AG10803 (cell line): ENCODE measurements at regions not wholly inside any gene's neighbourhood (a gene's known extent, or its start where the extent isn't known, plus 50 kb on each side); places are given as distances from the start of the nearest gene placed in this dataset.

Experiments used
- DNase-seq: peaks from one replicate; pipeline ENCODE4 v3.0.0; 2010; ENCODE audit warnings: low read depth
- H3K4me3 ChIP-seq: 2 replicates; pipeline ENCODE4 v1.5.1; 2011; ENCODE audit warnings: mild to moderate bottlenecking, low read length, control low read depth
- TF ChIP-seq, protein P1 (sequence below): conservative IDR thresholded peaks from 2 replicates; pipeline ENCODE4 v1.5.1; 2011; ENCODE audit warnings: mild to moderate bottlenecking, low read length, control low read depth, inconsistent platforms

DNA sequence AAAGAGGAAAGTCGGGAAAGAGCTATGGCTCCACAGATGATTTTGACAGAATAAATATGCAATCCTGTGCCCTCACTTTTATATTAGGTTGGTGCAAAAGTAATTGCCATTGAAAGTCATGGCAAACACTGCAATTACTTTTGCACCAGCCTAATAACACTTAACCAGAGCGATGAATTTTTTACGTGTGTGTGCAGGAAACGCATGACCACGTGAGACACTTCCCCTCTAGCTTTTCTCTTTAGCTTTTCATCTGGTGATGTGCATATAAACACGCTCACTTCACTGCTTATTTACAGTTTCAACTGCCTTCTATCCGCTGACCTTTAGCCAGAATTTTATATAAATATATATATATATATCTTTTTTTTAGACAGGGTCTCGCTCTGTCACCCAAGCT lies 216.3 kb upstream of the PSMD7 start:
- no peak overlapping the region for H3K4me3 ChIP-seq
- DNase-seq, result no peak
- TF ChIP-seq, protein P1, sequence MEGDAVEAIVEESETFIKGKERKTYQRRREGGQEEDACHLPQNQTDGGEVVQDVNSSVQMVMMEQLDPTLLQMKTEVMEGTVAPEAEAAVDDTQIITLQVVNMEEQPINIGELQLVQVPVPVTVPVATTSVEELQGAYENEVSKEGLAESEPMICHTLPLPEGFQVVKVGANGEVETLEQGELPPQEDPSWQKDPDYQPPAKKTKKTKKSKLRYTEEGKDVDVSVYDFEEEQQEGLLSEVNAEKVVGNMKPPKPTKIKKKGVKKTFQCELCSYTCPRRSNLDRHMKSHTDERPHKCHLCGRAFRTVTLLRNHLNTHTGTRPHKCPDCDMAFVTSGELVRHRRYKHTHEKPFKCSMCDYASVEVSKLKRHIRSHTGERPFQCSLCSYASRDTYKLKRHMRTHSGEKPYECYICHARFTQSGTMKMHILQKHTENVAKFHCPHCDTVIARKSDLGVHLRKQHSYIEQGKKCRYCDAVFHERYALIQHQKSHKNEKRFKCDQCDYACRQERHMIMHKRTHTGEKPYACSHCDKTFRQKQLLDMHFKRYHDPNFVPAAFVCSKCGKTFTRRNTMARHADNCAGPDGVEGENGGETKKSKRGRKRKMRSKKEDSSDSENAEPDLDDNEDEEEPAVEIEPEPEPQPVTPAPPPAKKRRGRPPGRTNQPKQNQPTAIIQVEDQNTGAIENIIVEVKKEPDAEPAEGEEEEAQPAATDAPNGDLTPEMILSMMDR, result no peak

DNA sequence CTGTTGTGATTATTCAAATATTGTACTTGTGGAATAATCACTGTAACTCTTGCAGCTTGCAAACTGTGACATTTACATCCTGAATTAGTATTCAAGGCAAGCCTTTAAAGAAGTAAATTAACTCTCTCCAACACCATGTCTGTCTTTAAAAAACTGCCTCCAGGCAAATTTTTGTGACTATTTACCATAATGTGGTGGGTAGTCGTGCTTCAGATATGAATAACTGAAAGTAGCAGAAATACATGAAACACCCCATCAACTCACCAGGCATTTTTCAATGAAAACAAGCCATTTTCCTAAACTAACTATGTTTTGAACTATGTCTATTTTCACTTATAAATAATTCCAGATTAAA lies 217.4 kb upstream of the PSMD7 start:
- DNase-seq, result no peak
- H3K4me3 ChIP-seq, result no peak overlapping the region
- TF ChIP-seq, protein P1, result no peak

DNA sequence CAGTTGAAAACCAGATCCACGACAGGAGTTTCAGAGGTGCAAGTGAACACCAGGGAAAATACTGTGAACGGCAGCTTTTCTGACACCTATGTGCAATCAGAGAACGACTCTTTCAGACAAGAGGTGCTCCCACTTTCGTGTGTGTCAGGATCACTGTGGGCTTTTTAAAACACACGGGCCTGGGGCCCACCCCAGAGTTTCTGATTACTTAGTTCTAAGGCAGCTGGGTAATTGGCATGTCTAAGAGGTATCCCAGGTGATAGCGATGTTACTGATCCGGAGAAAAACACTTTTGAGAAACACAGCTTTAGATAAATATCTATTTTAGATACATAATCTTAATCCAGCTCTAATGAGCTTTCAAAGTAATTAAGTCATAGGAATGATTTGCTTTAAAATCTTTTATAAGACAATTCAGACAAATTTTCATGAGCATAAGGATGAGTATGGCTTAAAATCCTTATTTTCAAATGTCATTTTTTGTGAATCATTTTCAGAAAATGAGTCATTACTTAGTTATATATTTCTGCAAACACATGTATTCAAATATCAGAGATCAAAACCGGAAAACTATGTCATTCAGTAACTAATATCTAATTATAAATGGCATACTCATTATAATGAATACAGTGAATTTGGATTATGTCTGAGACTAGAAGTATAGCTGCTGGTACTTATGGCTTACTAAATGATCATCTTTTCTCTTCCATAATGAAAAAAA lies 217.9 kb upstream of the PSMD7 start:
- H3K4me3 ChIP-seq, result no peak overlapping the region
- TF ChIP-seq, protein P1, result no peak
- DNase-seq, result no peak

GRCh38 chr16:74076568-74076967 lies 220.0 kb upstream of the PSMD7 start:
- H3K4me3 ChIP-seq, result no peak overlapping the region
- TF ChIP-seq, protein P1, result no peak
- DNase-seq, result no peak

GRCh38 chr16:74075393-74075792 lies 221.2 kb upstream of the PSMD7 start:
- TF ChIP-seq, protein P1, result no peak
- H3K4me3 ChIP-seq, result no peak overlapping the region
- DNase-seq, result no peak

GRCh38 chr16:74073456-74073855 lies 223.2 kb upstream of the PSMD7 start:
- no peak overlapping the region for H3K4me3 ChIP-seq
- peak; percentile 11 for DNase-seq
- TF ChIP-seq, protein P1, result no peak

DNA sequence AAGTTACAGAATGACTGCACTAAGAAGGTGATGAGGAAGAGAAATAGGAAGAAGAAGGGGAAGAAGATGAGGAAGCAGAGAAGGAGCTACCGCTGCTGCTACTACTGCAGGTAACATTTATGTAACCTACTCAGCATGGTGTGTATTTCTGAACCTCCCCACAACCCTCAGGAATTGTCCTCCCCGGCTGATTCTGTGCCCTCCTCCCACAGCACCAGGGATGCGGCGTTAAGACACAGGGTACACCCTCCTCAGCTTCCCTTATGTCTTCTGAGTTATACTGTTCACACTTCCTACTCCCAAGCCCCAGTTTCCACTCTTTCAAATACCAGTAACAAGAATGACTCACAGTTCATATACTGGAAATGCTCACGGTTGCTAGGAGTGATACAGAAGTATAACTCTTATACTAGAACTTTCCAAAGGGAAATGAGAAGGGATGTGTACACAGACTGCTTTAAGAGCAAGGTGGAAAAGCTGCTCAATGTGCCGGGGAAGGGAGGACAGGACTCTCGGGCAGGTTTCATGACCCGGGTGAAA lies 224.5 kb upstream of the PSMD7 start:
- H3K4me3 ChIP-seq, result no peak overlapping the region
- TF ChIP-seq, protein P1, result no peak
- no peak for DNase-seq
